ENCODE measurements at regions not wholly inside any gene's neighbourhood (a gene's known extent, or its start where the extent isn't known, plus 50 kb on each side); places are given as distances from the start of the nearest gene placed in this dataset.
A peak's percentile ranks its signal among the peaks of the same experiment; 100 is the strongest.

DNA sequence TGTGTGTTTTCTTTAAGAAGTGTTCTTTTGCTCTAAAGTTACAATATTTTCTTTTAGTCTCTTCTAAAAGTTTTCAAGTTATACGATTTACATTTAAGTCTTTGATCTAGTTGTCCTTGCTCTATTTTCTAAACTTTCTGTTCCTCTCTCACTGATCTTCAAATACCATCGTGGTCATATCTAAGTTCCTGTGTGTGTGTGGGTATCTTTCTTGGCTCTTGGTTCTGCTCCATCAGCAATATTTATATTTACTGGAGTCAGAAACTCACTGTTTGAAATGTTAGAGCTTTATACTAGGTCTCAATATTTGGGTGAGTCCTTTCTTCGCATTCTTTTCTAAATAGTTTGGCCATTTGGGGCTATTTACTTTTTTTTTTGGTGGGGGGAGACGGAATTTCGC, 77.3 kb downstream of the COPS8 start:
- no peaks in the 10 kb centered on the region for H3K79me2 ChIP-seq (ENCODE audit: control insufficient read depth, insufficient read depth, low read length)
- no peak for FAIRE-seq
- no peak overlapping the region for H3K4me3 ChIP-seq
- TF ChIP-seq POLR3G (IDR thresholded peaks at IDR 0.05; ENCODE audit: extremely low read depth, insufficient read length, insufficient replicate concordance) (no peak), ZNF316 (IDR thresholded peaks at IDR 0.05) (peak; percentile 46), RBFOX2 (IDR thresholded peaks at IDR 0.05; ENCODE audit: low read depth, low read length) (no peak)
- BruUV-seq (replicated peaks), result no TSS peak
- no peaks in the 10 kb centered on the region for H3K4me1 ChIP-seq (replicated peaks in 1 of 2; ENCODE audit: control insufficient read depth in 2 of 2, insufficient read depth in 2 of 2, low read length in 2 of 2)
- H2AFZ ChIP-seq (ENCODE audit: low read depth, low read length), result no peak overlapping the region
- intact Hi-C loops (cut with micrococcal nuclease), result no loop called here
- H4K20me1 ChIP-seq (replicated peaks; ENCODE audit: control insufficient read depth, insufficient read depth, low read length), result no peaks in the 10 kb centered on the region
- no peak overlapping the region for H3K4me2 ChIP-seq (ENCODE audit: insufficient read depth, low read length)
- ATAC-seq, result no peak
- 0% methylated on average over 5 of the region's 5 CpGs for WGBS (ENCODE audit: insufficient coverage, low coverage, missing lambda C conversion rate)
- no peaks in the 10 kb centered on the region for H3K36me3 ChIP-seq (ENCODE audit: control insufficient read depth, insufficient read depth, low read length)
- H3K9me1 ChIP-seq (ENCODE audit: control insufficient read depth, insufficient read depth, low read length), result no peaks in the 10 kb centered on the region
- DNase-seq (ENCODE audit: extremely low read depth in 1 of 4, low spot score in 3 of 4), result no peak
- H3K27me3 ChIP-seq (ENCODE audit: control insufficient read depth in 2 of 2, insufficient read depth in 2 of 2, low read length in 2 of 2), result peaks cover 0 to 10% of the 10 kb centered on the region in 2 experiments; a peak in 2 of 5 replicates
- no peak overlapping the region for H3K9ac ChIP-seq (ENCODE audit: insufficient read depth in 1 of 2, low read depth in 2 of 2, low read length in 2 of 2)
- no peaks in the 10 kb centered on the region for H3K9me3 ChIP-seq (replicated peaks; ENCODE audit: control insufficient read depth, insufficient read depth, low read depth, low read length)
- in situ Hi-C loops (cut with MboI), result no loop called here
- ChIA-PET POLR2A (no interaction called here), CTCF (ENCODE audit: low intra/inter-chr PET ratio) (no interaction called here)
- H3K27ac ChIP-seq (ENCODE audit: extremely low read depth, low read depth, low read length), result no peak overlapping the region

DNA sequence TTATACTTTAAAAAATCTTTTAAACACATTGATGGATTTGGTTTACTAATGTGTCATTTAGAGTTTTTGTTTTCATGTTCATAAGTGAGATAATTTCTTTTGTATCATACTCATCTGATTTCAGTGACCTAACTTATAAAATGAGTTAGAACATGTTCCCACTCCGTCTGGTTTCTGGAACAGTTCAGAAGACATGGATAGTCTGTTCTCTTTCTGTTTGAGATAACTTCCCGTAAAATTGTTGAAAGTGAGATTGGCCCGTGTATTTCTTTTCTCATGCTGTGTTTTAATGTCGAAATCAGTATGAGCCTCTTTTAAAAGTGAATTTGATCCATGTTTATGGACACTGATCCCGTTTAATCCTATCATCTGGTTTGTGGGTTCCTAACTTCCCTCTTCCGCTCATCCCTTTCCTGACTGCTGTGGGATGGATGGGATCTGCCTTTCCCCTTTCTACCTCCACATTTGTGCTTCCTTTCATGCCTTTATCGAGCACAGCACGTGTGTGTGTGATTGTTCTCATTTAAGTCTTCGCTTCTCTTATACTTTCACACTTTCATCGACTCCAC, 78.9 kb downstream of the COPS8 start:
- in situ Hi-C loops (cut with MboI) (no loop called here), intact Hi-C loops (cut with micrococcal nuclease) (no loop called here)
- ChIA-PET POLR2A (no interaction called here), CTCF (ENCODE audit: low intra/inter-chr PET ratio) (no interaction called here)
- WGBS (ENCODE audit: insufficient coverage, low coverage, missing lambda C conversion rate), result 1% methylated on average over 10 of the region's 10 CpGs
- no peak for FAIRE-seq
- no TSS peak for BruUV-seq (replicated peaks)
- H4K20me1 ChIP-seq (replicated peaks; ENCODE audit: control insufficient read depth, insufficient read depth, low read length), result no peaks in the 10 kb centered on the region
- no peaks in the 10 kb centered on the region for H3K9me1 ChIP-seq (ENCODE audit: control insufficient read depth, insufficient read depth, low read length)
- no peaks in the 10 kb centered on the region for H3K9me3 ChIP-seq (replicated peaks; ENCODE audit: control insufficient read depth, insufficient read depth, low read depth, low read length)
- no peaks in the 10 kb centered on the region for H3K36me3 ChIP-seq (ENCODE audit: control insufficient read depth, insufficient read depth, low read length)
- H2AFZ ChIP-seq (ENCODE audit: low read depth, low read length), result no peak overlapping the region
- no peak overlapping the region for H3K27ac ChIP-seq (ENCODE audit: extremely low read depth, low read depth, low read length)
- H3K4me3 ChIP-seq, result no peak overlapping the region
- H3K79me2 ChIP-seq (ENCODE audit: control insufficient read depth, insufficient read depth, low read length), result no peaks in the 10 kb centered on the region
- no peak overlapping the region for H3K4me2 ChIP-seq (ENCODE audit: insufficient read depth, low read length)
- peaks cover 0 to 10% of the 10 kb centered on the region in 2 experiments; a peak in 2 of 5 replicates for H3K27me3 ChIP-seq (ENCODE audit: control insufficient read depth in 2 of 2, insufficient read depth in 2 of 2, low read length in 2 of 2)
- H3K9ac ChIP-seq (ENCODE audit: insufficient read depth in 1 of 2, low read depth in 2 of 2, low read length in 2 of 2), result no peak overlapping the region
- DNase-seq (ENCODE audit: extremely low read depth in 1 of 4, low spot score in 3 of 4), result no peak
- no peak for ATAC-seq
- no peaks in the 10 kb centered on the region for H3K4me1 ChIP-seq (replicated peaks in 1 of 2; ENCODE audit: control insufficient read depth in 2 of 2, insufficient read depth in 2 of 2, low read length in 2 of 2)
- TF ChIP-seq TARDBP (IDR thresholded peaks at IDR 0.05) (no peak), POLR2AphosphoS5 (IDR thresholded peaks at IDR 0.05; ENCODE audit: control insufficient read depth, insufficient read depth, low read depth, low read length) (no peak), PURB (CRISPR knock-in tag; IDR thresholded peaks at IDR 0.05; ENCODE audit: low read depth) (no peak), ZBTB8A (IDR thresholded peaks at IDR 0.05; ENCODE audit: partially characterized antibody) (no peak)
- TF ChIP-seq, protein P1, sequence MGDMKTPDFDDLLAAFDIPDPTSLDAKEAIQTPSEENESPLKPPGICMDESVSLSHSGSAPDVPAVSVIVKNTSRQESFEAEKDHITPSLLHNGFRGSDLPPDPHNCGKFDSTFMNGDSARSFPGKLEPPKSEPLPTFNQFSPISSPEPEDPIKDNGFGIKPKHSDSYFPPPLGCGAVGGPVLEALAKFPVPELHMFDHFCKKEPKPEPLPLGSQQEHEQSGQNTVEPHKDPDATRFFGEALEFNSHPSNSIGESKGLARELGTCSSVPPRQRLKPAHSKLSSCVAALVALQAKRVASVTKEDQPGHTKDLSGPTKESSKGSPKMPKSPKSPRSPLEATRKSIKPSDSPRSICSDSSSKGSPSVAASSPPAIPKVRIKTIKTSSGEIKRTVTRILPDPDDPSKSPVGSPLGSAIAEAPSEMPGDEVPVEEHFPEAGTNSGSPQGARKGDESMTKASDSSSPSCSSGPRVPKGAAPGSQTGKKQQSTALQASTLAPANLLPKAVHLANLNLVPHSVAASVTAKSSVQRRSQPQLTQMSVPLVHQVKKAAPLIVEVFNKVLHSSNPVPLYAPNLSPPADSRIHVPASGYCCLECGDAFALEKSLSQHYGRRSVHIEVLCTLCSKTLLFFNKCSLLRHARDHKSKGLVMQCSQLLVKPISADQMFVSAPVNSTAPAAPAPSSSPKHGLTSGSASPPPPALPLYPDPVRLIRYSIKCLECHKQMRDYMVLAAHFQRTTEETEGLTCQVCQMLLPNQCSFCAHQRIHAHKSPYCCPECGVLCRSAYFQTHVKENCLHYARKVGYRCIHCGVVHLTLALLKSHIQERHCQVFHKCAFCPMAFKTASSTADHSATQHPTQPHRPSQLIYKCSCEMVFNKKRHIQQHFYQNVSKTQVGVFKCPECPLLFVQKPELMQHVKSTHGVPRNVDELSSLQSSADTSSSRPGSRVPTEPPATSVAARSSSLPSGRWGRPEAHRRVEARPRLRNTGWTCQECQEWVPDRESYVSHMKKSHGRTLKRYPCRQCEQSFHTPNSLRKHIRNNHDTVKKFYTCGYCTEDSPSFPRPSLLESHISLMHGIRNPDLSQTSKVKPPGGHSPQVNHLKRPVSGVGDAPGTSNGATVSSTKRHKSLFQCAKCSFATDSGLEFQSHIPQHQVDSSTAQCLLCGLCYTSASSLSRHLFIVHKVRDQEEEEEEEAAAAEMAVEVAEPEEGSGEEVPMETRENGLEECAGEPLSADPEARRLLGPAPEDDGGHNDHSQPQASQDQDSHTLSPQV (IDR thresholded peaks at IDR 0.05), result no peak
- TF ChIP-seq, protein P2, sequence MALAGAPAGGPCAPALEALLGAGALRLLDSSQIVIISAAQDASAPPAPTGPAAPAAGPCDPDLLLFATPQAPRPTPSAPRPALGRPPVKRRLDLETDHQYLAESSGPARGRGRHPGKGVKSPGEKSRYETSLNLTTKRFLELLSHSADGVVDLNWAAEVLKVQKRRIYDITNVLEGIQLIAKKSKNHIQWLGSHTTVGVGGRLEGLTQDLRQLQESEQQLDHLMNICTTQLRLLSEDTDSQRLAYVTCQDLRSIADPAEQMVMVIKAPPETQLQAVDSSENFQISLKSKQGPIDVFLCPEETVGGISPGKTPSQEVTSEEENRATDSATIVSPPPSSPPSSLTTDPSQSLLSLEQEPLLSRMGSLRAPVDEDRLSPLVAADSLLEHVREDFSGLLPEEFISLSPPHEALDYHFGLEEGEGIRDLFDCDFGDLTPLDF (CRISPR knock-in tag; IDR thresholded peaks at IDR 0.05), result no peak
